ENCODE measurements at regions not wholly inside any gene's neighbourhood (a gene's known extent, or its start where the extent isn't known, plus 50 kb on each side); places are given as distances from the start of the nearest gene placed in this dataset.

DNA sequence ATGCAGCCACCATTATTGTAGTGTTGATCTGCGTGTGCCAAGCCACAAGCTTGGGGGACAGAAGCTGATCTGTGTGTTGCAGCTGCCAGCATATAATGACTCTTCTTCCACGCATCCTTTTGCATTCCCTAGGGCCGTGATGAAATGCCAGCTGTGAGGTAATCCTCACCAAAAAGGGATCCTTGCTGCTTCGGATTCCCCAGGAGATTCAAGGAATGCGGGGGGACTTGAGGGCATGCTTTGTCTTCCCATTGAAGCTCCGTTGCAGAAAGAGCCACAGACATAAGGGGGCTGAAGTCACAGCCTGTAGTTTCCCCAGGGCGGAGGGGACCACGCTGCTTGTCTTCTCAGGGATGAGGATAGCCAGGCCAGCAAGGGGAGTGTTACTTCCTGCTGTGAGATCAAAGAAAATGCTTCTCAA is 281.6 kb upstream of the FMN2 start:
- no peak for DNase-seq

More for the DNA sequence above, 281.6 kb upstream of the FMN2 start:
- H2BK20ac ChIP-seq (ENCODE audit: low read depth, low read length), result no peak overlapping the region
- no peak overlapping the region for H3K4ac ChIP-seq (ENCODE audit: low read depth, low read length)
- 52% methylated on average over 2 of the region's 8 CpGs; no CpG with 5 or more reads in 1 of the 2 experiments for WGBS, 2 experiments (ENCODE audit: extremely low coverage in 2 of 2, insufficient read length in 1 of 2)
- no peak overlapping the region for H2AK9ac ChIP-seq (replicated peaks; ENCODE audit: low read depth, low read length, poor library complexity)
- H3K14ac ChIP-seq (replicated peaks; ENCODE audit: low read depth, low read length), result no peak overlapping the region
- no peaks in the 10 kb centered on the region for H3K4me1 ChIP-seq (ENCODE audit: control insufficient read depth, insufficient read depth, low read length)
- H4K91ac ChIP-seq (ENCODE audit: insufficient read depth, low read depth, low read length), result no peak overlapping the region
- peaks cover 3% of the 10 kb centered on the region; the same call in 1 of the 2 replicates for H3K9me3 ChIP-seq (ENCODE audit: control insufficient read depth, insufficient read depth, low read length)
- H3K27ac ChIP-seq (ENCODE audit: insufficient read depth, low read length), result no peak overlapping the region
- H3K18ac ChIP-seq (ENCODE audit: low read depth, low read length), result no peak overlapping the region
- H4K20me1 ChIP-seq (ENCODE audit: insufficient read depth, low read length), result no peaks in the 10 kb centered on the region
- no peak overlapping the region for H2BK5ac ChIP-seq (ENCODE audit: low read depth, low read length, poor library complexity, severe bottlenecking)
- no peak for ATAC-seq (ENCODE audit: low read depth)
- H2AFZ ChIP-seq (replicated peaks; ENCODE audit: low read length, poor library complexity), result no peak overlapping the region
- BruUV-seq (replicated peaks), result no TSS peak
- dilution Hi-C loops (cut with HindIII; ENCODE audit: low sequenced_read_pairs, unreplicated experiment), result no loop called here
- ChIA-PET CTCF (no interaction called here), POLR2A (ENCODE audit: unreplicated experiment) (no interaction called here)
- no peak overlapping the region for H4K8ac ChIP-seq (ENCODE audit: low read depth in 2 of 2, low read length in 2 of 2)
- no peak overlapping the region for H3K23ac ChIP-seq (ENCODE audit: low read depth, low read length)
- in situ Hi-C loops (cut with MboI; ENCODE audit: low sequenced_read_pairs), result no loop called here
- no peaks in the 10 kb centered on the region for H3K27me3 ChIP-seq (ENCODE audit: control insufficient read depth, insufficient read depth, low read length)
- no peak overlapping the region for H2BK120ac ChIP-seq (ENCODE audit: low read depth, low read length)
- H3K9ac ChIP-seq (ENCODE audit: low read depth, low read length), result no peak overlapping the region
- no peak overlapping the region for H4K5ac ChIP-seq (ENCODE audit: low read depth, low read length)
- H3K36me3 ChIP-seq (ENCODE audit: control insufficient read depth, insufficient read depth, low read length), result no peaks in the 10 kb centered on the region
- H2BK15ac ChIP-seq (ENCODE audit: low read depth, low read length), result no peak overlapping the region
- H3K9me1 ChIP-seq (ENCODE audit: insufficient read depth, low read length), result no peaks in the 10 kb centered on the region
- H3K4me3 ChIP-seq (ENCODE audit: insufficient read depth, low read depth, low read length), result no peak overlapping the region
- no peak overlapping the region for H2AK5ac ChIP-seq (ENCODE audit: low read depth, low read length)
- intact Hi-C loops (cut with micrococcal nuclease), result no loop called here
- H3K4me2 ChIP-seq (ENCODE audit: low read depth, low read length), result no peak overlapping the region
- H3K79me1 ChIP-seq (ENCODE audit: low read depth in 1 of 2, low read length in 2 of 2), result no peaks in the 10 kb centered on the region
- H3K56ac ChIP-seq (ENCODE audit: extremely low read depth, insufficient read depth, low read length), result no peak overlapping the region
- TF ChIP-seq CEBPB (IDR thresholded peaks at IDR 0.05; ENCODE audit: low read depth, low read length), result no peak
- no peak for TF ChIP-seq MAFK (IDR thresholded peaks at IDR 0.05; ENCODE audit: low read depth, low read length)
- TF ChIP-seq BHLHE40 (IDR thresholded peaks at IDR 0.05; ENCODE audit: low read depth, low read length), result no peak
- no peak for TF ChIP-seq CHD1 (IDR thresholded peaks at IDR 0.05; ENCODE audit: low read depth, low read length)
- TF ChIP-seq RAD21 (IDR thresholded peaks at IDR 0.05; ENCODE audit: low read length), result no peak
- TF ChIP-seq ELK1 (IDR thresholded peaks at IDR 0.05; ENCODE audit: borderline replicate concordance, low read depth, low read length), result no peak
- no peak for TF ChIP-seq SMC3 (IDR thresholded peaks at IDR 0.05; ENCODE audit: low read depth, low read length)
- TF ChIP-seq RCOR1 (IDR thresholded peaks at IDR 0.05; ENCODE audit: insufficient replicate concordance, low read length), result no peak
- no peak for TF ChIP-seq MAZ (IDR thresholded peaks at IDR 0.05; ENCODE audit: borderline replicate concordance, low read depth, low read length)
- TF ChIP-seq, protein P1, sequence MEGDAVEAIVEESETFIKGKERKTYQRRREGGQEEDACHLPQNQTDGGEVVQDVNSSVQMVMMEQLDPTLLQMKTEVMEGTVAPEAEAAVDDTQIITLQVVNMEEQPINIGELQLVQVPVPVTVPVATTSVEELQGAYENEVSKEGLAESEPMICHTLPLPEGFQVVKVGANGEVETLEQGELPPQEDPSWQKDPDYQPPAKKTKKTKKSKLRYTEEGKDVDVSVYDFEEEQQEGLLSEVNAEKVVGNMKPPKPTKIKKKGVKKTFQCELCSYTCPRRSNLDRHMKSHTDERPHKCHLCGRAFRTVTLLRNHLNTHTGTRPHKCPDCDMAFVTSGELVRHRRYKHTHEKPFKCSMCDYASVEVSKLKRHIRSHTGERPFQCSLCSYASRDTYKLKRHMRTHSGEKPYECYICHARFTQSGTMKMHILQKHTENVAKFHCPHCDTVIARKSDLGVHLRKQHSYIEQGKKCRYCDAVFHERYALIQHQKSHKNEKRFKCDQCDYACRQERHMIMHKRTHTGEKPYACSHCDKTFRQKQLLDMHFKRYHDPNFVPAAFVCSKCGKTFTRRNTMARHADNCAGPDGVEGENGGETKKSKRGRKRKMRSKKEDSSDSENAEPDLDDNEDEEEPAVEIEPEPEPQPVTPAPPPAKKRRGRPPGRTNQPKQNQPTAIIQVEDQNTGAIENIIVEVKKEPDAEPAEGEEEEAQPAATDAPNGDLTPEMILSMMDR (conservative IDR thresholded peaks at IDR 0.05; ENCODE audit: low read depth, low read length), result no peak
- TF ChIP-seq, protein P2, sequence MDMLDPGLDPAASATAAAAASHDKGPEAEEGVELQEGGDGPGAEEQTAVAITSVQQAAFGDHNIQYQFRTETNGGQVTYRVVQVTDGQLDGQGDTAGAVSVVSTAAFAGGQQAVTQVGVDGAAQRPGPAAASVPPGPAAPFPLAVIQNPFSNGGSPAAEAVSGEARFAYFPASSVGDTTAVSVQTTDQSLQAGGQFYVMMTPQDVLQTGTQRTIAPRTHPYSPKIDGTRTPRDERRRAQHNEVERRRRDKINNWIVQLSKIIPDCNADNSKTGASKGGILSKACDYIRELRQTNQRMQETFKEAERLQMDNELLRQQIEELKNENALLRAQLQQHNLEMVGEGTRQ (IDR thresholded peaks at IDR 0.05; ENCODE audit: low read depth, low read length), result no peak
- TF ChIP-seq RFX5 (IDR thresholded peaks at IDR 0.05; ENCODE audit: low read depth, low read length), result no peak
- TF ChIP-seq POLR2A (IDR thresholded peaks at IDR 0.05; ENCODE audit: low read depth, low read length), result no peak
- no peak for TF ChIP-seq NFE2L2 (IDR thresholded peaks at IDR 0.05; ENCODE audit: low read depth, low read length)
- TF ChIP-seq FOS (IDR thresholded peaks at IDR 0.05; ENCODE audit: low read depth, low read length), result no peak
- TF ChIP-seq MXI1 (IDR thresholded peaks at IDR 0.05; ENCODE audit: borderline replicate concordance, low read depth, low read length), result no peak

Measured in IMR-90 (cell line).